GM20431 (cell line): ENCODE measurements at regions not wholly inside any gene's neighbourhood (a gene's known extent, or its start where the extent isn't known, plus 50 kb on each side); places are given as distances from the start of the nearest gene placed in this dataset.
"Not testable (repeated sequence)": the region's sequence is repeated elsewhere in the genome, so short reads cannot be mapped to it uniquely, and the experiment has no call there.

Source experiments
- in situ Hi-C: fragments of 300-500 bp; cut with MseI, MboI; formaldehyde crosslinking; loops from one replicate; pipeline ENCODE4 v1.15.0; 2020; ENCODE audit warnings: low sequenced_read_pairs; ENCODE audit not compliant: unreplicated experiment

DNA sequence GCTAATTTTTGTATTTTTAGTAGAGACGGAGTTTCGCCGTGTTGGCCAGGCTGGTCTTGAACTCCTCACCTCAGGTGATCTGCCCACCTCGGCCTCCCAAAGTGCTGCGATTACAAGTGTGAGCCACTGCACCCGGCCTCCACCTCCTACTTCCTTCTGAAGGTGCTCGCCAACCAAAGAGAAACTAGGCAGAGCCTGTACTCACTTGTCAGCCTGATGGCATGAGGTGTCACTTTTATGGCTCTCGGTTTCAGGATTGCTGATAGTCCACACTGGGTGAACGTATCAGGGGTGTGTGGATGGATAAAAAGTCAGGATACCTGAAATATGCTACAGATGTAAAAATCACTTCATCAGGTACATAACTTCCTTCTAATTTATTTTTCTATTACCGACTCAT lies 468.3 kb downstream of the DIRAS2 start:
- in situ Hi-C loops = not testable (repeated sequence)

DNA sequence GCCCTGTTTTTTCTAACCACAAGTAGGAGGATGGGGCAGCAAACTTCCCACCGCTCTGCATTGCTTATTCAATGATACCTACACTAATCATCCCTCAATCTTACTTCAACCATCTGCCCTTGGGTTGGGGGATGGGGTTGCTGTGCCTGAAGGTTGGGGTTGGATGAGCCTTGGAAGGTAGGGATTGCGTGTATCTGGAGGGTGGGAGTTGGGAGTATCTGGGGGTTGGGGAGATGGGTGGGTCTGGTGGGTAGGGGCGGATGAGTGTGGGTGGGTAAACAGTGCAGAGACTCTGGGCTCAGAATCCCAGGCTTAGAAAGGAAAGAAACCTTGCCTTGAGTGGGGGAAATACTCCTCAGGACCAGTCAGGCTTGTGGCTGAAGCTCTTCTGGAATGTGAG lies 467.4 kb downstream of the DIRAS2 start:
- in situ Hi-C loops = no loop called here

DNA sequence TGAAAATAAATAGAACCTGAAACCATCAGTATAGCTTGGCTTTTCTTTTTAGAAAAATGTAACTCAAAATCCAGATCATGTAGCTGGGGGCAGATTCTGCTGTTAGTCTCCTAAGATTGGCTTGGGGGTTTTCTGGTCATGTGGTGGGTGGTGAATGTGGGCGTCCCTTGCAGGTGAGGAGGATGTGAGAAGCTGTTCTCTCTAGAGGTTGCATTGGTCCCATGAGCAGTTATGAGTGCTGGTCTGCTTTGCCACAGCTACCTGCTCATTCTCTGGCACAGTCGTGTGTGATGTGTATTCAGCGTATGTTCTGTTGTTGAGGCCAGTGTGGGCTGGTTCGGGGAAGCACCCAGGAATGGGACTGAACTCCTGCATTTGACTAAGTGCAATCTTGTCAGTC lies 466.8 kb downstream of the DIRAS2 start:
- in situ Hi-C loops = no loop called here

DNA sequence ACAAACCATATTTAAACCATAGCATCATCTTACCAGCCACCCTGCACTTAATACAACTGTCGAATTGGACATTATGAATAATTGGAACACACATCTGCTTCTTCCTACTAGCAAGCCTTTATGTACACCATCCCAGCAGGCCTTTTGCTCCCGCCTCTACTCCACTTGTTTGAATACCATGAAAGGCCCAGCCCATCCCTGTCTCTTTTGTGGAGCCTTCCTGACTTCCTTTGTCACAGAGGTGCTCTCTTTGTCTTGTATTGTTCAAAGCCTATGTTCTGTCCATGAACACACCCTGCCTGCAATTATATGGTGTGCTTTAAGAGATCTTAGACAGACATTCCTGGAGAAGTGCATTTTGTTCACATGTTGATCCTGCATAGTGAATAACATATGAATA lies 465.7 kb downstream of the DIRAS2 start:
- in situ Hi-C loops = no loop called here

DNA sequence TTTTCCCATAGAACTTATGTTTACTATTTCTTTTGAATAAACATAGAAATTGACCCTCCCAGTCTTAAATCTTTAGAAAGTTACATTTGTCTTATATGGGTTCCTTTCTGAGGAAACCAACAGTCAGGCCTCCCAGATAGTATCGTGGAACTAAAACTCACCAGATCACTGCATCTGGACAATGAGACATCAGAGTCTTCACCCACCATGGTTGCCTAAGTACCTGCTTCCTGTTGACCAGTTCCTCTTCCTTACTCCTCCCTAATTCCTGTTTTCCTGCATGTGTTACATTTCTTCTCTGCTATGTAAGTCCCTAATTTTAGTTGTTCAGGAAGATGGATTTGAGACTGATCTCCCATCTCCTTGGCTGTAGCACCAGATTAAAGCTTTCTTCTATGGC lies 462.2 kb downstream of the DIRAS2 start:
- in situ Hi-C loops = no loop called here

DNA sequence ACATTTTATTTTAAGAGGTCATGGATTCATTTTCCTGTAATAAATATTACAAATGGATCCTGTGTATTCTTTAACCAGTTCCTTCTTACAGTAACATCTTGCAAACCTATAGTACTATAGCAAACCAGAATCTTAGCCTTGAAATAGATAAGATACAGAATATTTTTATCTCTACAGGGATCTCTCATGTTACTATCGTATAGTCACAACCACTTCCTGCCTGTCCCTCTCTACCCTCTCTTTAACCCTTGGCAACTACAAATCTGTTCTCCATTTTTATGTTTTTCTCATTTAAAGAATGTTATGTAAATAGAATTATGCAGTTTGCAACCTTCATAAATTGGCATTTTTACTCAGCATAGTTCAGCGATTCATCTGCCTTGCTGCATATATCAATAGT lies 454.0 kb downstream of the DIRAS2 start:
- in situ Hi-C loops = no loop called here

DNA sequence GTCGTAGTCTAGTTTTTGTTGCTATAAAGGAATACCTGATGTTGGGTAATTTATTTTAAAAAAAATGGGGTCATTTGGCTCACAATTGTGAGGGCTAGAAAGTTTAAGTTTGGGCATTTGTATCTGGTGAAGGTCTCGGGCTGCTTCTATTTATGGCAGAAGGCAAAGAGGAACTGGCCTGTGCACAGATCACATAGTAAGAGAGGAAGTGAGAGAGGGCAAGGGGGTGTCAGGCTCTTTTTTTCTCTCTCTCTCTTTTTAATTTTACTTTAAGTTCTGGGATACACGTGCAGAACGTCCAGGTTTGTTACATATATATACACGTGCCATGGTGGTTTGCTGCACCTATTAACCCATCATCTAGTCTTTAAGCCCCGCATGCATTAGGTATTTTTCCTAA lies 453.3 kb downstream of the DIRAS2 start:
- in situ Hi-C loops = no loop called here

DNA sequence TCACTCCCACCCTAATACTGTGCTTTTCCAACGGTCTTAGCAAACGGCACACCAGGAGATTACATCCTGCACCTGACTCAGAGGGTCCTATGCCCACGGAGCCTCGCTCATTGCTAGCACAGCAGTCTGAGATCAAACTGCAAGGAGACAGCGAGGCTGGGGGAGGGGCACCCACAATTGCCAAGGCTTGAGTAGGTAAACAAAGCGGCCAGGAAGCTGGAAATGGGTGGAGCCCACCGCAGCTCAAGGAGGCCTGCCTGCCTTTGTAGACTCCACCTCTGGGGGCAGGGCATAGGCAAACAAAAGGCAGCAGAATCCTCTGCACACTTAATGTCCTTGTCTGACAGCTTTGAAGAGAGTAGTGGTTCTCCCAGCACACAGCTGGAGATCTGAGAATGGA lies 450.2 kb downstream of the DIRAS2 start:
- in situ Hi-C loops = not testable (repeated sequence)

DNA sequence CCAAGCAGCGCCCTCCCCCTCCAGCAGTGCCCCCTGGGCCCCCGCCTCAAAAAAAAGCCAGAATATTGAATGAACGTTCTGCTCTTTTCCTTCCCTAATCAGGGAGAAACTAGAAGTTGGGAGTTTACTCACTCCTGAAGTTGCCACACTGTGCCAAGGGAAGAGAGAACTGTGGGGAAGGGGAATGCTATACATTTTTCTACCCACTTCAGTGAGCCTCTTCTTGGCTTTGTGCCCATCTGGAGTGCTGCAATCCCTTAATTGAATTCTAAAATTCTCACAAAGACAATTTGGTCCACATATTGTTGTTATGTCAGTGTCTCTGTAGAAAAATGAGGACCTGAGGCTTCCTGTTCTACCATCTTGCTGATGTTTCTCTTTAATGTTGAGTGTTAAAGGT lies 443.7 kb downstream of the DIRAS2 start:
- in situ Hi-C loops = no loop called here

DNA sequence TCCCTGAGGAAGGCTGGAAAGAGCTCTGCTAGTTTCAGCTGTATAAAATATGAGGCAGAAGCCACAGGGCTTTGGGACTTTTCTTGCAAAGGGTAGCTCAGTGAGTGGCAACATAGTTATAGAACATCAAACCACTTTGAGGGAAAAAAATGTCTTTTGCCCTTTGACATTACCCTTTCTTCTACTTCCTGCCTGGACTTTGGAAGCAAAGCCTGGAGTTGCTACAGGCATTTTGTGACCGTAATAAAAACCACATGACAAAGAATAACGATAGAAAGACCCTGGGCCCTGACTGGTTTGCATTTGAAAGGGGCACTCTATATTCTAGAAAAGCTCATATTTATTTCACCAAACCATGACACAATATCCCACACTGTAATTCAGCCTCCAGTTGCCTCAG lies 440.9 kb downstream of the DIRAS2 start:
- in situ Hi-C loops = loop anchor here (25.0 kb wide), 1 partner anchor 661 kb away; no protein-coding TSS in a partner anchor

DNA sequence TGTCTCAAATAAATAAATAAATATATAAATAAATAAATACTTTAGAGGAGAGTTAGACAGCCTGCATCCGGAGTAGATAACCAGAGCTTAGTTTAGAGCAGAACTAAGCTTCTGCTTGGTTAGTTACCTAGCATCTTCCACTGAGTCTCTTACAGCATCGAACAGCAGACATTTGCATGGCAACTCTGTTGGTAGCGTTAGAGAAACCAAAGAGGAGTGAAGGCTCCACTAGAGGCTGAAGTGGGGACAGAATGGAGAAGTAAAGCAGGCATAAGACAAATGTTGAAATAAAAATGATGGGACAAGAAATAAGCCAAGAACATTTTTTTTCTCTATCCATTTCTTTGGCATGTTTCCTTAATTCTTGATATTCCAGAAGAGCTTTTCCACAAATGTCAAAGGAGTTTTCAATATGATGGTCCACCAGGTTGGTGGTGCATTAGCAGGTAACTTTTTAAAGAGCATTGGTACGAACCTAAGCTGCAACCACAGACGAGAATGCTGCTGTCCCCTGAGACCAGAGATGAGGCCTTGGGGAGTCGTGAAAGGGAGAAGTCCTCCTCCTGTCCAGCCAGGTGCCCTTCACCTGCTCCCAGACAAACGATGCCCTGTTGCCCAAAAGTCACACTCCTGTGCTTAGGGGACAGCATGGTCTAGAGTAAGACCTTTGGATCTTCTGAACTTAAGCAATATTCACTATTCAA lies 438.3 kb downstream of the DIRAS2 start:
- in situ Hi-C loops = loop anchor here (25.0 kb wide), 1 partner anchor 658 kb away; no protein-coding TSS in a partner anchor

DNA sequence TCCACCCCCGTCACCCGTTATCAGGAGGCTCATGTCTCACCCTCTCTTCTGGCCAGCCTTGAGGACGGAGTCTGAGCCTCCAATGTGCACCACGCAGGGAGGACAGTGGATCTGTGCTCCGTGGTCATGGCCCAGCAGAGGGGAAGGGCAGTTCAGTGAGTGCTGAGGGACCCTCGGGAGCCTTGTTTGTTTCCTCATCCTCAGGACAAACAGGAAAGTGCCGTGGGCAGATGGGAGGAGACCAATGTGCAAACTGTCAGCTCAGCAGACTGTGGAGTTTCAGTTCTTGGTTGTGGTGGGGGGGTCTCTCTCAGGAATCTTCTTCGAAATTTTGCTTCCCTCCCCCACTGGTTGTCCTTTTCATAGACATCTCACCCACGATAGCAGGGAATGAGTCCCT lies 429.6 kb downstream of the DIRAS2 start:
- in situ Hi-C loops = loop anchor here (25.0 kb wide), 1 partner anchor 649 kb away; no protein-coding TSS in a partner anchor

DNA sequence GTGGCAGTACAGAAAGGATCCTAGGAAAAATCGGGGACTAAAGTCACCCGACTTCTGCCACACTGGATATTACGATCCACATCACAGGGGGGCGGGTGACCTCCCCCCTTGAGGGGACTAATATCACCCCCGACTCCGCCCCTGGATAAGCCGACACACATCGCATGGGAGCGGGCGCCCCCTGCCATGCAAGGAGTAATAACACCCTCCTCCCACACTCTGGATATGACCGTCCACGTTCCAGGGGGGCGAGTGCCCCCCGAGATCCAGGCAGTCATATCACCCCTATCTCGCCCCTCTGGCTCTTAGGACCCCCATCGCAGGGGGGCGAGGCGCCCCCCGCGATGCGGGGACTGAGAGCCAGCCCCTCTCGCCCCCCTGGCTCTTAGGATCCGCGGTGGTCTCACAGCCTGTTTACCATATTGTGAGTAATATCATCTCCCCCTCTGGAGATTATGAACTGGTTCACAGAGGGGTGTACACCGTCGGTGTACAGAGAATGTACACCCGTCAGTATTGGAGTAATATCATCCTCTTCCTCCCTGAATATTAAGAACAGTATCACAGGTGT lies 423.0 kb downstream of the DIRAS2 start:
- in situ Hi-C loops = loop anchor here (25.0 kb wide), 1 partner anchor 643 kb away; no protein-coding TSS in a partner anchor

DNA sequence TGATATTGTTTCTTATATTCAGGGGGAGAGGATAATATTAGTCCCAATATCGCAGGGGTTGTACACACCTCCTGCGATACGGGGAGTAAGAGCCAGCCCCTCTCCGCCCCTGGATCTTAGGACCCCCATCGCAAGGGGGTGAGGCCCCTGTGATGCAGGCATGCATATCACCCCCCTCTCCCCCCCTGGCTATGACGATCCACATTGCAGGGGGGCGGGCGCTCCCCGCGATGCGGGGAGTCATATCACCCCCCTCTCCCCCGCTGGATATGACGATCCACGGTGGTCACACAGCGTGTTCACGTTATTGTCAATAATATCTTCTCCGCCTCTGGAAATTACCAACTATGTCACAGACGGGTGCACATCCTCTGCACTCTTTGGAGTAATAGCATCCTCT lies 420.7 kb downstream of the DIRAS2 start:
- in situ Hi-C loops = loop anchor here (25.0 kb wide), 1 partner anchor 640 kb away; no protein-coding TSS in a partner anchor

DNA sequence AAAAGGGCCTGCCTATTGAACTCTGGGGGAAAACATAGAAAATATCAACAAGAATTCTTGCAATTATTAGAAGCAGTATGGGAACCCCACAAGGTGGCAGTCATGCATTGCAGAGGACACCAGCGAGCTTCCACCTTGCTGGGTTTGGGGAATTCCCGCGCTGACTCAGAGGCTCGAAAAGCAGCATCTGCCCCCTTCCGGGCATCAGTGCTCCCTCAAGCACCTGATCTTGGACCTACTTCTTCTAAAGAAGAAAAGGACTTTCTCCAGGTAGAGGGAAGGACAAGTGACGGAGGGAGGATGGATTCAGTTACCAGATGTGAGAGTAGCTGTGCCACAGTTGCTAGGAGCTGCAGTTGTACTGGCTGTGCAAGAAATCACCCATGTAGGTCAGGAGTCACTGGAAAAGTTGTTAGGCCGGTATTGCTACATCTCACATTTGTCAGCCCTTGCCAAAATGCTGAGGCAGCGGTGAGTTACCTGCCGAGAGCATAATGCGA lies 415.7 kb downstream of the DIRAS2 start:
- in situ Hi-C loops = not testable (repeated sequence)

DNA sequence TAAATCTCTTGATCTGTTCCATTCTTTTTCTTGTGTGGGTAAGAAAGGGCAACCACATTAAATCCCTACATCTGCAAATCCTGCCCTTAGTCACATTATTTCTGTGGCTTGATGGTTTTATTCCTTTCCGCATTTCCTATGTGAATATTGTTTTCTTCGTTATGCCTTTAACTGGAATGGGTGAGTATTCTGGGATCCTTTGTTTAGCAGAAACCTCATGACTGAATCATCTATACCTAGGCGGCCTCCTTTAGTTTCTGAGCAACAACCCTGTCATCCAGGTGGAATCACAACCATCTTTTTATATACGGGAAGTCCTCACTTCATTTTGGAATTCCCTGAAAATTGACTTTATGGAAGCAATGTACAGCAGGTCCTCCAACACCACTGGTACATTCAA lies 409.5 kb downstream of the DIRAS2 start:
- in situ Hi-C loops = not testable (repeated sequence)

DNA sequence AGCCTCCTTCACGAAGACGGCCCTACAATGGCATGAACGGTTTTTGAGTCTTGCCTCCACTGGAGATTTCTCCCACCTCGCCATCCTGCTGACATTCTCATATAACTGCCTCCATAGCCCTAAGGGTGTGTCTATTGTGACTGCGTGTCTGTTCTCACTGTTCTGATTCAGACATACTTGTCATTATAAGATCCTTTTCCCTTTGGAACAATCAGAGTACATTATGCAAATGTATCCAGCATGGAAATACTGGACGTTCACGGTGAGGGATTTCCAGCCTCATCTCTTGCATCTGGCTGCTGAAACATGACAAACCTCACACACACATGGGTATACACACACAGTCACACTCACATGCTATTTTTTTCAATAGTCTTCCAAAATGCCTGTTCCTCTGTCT lies 402.1 kb downstream of the DIRAS2 start:
- in situ Hi-C loops = no loop called here

DNA sequence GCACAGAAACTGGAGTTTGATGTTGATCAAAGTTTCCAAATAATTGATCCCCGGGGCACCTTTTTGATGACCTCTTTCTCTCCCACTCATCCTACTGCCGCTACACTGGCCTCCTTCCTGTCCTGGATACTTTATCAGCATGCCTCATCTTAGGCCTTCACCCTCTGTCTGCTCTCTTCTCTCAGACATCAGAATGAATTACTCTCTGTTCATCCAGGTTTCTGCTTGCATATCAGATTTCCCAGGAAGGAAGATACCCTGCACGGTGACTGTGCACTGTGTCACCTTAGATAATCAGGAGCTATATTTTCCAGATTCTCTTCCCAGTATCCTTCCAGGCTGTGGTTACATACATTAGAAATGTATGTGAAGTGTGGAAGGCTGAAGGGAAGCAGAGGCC lies 397.0 kb downstream of the DIRAS2 start:
- in situ Hi-C loops = no loop called here

DNA sequence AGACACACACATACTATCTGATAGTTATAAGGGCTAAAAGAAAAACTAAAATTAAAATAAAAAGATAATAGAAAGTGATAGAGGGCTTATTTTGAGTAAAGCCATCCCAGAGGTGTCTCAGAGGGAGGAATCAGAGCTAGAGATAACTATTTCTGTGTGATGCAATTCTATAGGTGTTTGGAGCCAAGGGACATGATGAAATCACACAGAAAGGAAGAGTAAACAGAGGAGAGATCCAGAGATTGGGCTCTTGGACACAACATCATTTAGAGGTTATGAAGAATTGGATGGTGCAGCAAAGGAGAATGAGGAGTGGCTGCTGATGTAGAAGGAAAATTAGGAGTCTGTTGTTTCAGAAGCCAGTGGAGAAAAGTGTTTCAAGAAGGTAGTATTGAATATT lies 393.5 kb downstream of the DIRAS2 start:
- in situ Hi-C loops = no loop called here

DNA sequence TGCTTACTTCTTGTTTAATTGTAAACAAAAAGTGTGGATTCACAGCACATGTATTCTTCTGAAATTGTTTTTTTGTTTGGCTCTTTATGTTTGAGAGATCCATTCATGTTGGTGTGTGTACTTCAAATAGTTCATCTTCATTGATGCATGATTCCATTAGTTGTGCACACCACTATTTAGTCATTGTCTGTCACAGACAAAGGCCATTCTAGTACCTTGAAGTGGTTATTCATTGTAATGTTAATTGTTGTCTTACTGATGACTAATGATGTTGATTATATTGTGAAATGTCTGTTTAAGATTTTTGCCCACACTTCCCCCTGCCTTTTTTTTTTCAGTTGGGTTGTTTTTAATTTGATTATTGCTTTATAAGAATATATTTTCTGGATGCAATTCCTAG lies 391.3 kb downstream of the DIRAS2 start:
- in situ Hi-C loops = no loop called here

DNA sequence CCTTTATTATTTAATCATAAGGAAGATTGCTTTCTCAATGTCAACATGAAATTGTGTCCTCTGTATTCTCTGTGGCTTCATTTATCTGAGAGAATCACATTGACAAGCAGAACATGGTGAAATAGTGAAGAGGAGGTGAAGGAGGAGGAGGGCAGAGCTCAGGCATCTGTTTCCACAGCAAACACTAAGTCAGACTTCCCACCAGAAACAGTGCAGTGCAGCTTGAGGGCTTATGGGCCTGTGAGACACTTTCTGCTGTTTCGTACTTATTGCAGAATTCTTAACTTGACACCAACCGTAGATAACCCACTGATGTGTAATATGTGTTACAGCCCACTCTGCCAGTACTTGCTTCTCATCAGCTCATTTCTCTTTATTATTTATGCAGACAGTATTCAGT lies 386.3 kb downstream of the DIRAS2 start:
- in situ Hi-C loops = no loop called here
